ENCODE measurements at regions not wholly inside any gene's neighbourhood (a gene's known extent, or its start where the extent isn't known, plus 50 kb on each side); places are given as distances from the start of the nearest gene placed in this dataset.
"Not testable (repeated sequence)": the region's sequence is repeated elsewhere in the genome, so short reads cannot be mapped to it uniquely, and the experiment has no call there.

- no peak for DNase-seq (ENCODE audit: low read depth in 2 of 2)
These were observed 267.4 kb upstream of the VLDLR start for GRCh38 chr9:2354216-2354615.

- no peak for DNase-seq (ENCODE audit: low read depth in 2 of 2)
These were observed 266.5 kb upstream of the VLDLR start for GRCh38 chr9:2354856-2355696.

- DNase-seq (ENCODE audit: low read depth in 2 of 2) = no peak
These were observed 265.9 kb upstream of the VLDLR start for GRCh38 chr9:2355697-2355983.

- no peak for DNase-seq (ENCODE audit: low read depth in 2 of 2)
These were observed 265.4 kb upstream of the VLDLR start for GRCh38 chr9:2356041-2356790.

- DNase-seq (ENCODE audit: low read depth in 2 of 2) = no peak
These were observed 261.6 kb upstream of the VLDLR start for GRCh38 chr9:2359891-2360471.

GRCh38 chr9:2362150-2362549 is 259.4 kb upstream of the VLDLR start:
- DNase-seq (ENCODE audit: low read depth in 2 of 2) = no peak

- no peak for DNase-seq (ENCODE audit: low read depth in 2 of 2)
These were observed 258.3 kb upstream of the VLDLR start for GRCh38 chr9:2363138-2363745.

GRCh38 chr9:2363781-2364180 is 257.8 kb upstream of the VLDLR start:
- DNase-seq (ENCODE audit: low read depth in 2 of 2) = no peak

- no peak for DNase-seq (ENCODE audit: low read depth in 2 of 2)
These were observed 253.6 kb upstream of the VLDLR start for GRCh38 chr9:2367970-2368369.

- no peak for DNase-seq (ENCODE audit: low read depth in 2 of 2)
These were observed 247.9 kb upstream of the VLDLR start for GRCh38 chr9:2373648-2374047.

- no peak for DNase-seq (ENCODE audit: low read depth in 2 of 2)
These were observed 246.5 kb upstream of the VLDLR start for GRCh38 chr9:2375114-2375513.

GRCh38 chr9:2377117-2377516 is 244.5 kb upstream of the VLDLR start:
- DNase-seq (ENCODE audit: low read depth in 2 of 2) = no peak

- no peak for DNase-seq (ENCODE audit: low read depth in 2 of 2)
These were observed 243.8 kb upstream of the VLDLR start for GRCh38 chr9:2377834-2378233.

GRCh38 chr9:2378266-2378665 is 243.3 kb upstream of the VLDLR start:
- DNase-seq (ENCODE audit: low read depth in 2 of 2) = no peak

- DNase-seq (ENCODE audit: low read depth in 2 of 2) = no peak
These were observed 242.8 kb upstream of the VLDLR start for GRCh38 chr9:2378816-2379215.

- DNase-seq (ENCODE audit: low read depth in 2 of 2) = no peak
These were observed 236.8 kb upstream of the VLDLR start for GRCh38 chr9:2384741-2385140.

GRCh38 chr9:2385746-2386145 is 235.8 kb upstream of the VLDLR start:
- no peak for DNase-seq (ENCODE audit: low read depth in 2 of 2)

- no peak for DNase-seq (ENCODE audit: low read depth in 2 of 2)
These were observed 235.0 kb upstream of the VLDLR start for GRCh38 chr9:2386566-2386965.

- DNase-seq (ENCODE audit: low read depth in 2 of 2) = no peak
These were observed 234.4 kb upstream of the VLDLR start for GRCh38 chr9:2387166-2387565.

- no peak for DNase-seq (ENCODE audit: low read depth in 2 of 2)
These were observed 232.2 kb upstream of the VLDLR start for GRCh38 chr9:2389404-2389803.

- DNase-seq (ENCODE audit: low read depth in 2 of 2) = no peak
These were observed 231.6 kb upstream of the VLDLR start for GRCh38 chr9:2390028-2390427.

GRCh38 chr9:2391509-2392132 is 230.0 kb upstream of the VLDLR start:
- DNase-seq (ENCODE audit: low read depth in 2 of 2) = not testable (repeated sequence)
